ENCODE measurements at regions not wholly inside any gene's neighbourhood (a gene's known extent, or its start where the extent isn't known, plus 50 kb on each side); places are given as distances from the start of the nearest gene placed in this dataset.

GRCh38 chr12:19623751-19624399 lies 184.6 kb downstream of the AEBP2 start:
- no peak for TF ChIP-seq BACH2 (CRISPR knock-in tag; IDR thresholded peaks at IDR 0.05; ENCODE audit: borderline replicate concordance)
- TF ChIP-seq ZNF565 (CRISPR knock-in tag; conservative IDR thresholded peaks at IDR 0.05; ENCODE audit: low read depth), result no peak
- no peak for TF ChIP-seq CSDC2 (CRISPR knock-in tag; IDR thresholded peaks at IDR 0.05)
- TF ChIP-seq RARB (CRISPR knock-in tag; IDR thresholded peaks at IDR 0.05), result no peak
- no peak for TF ChIP-seq ESRRG (CRISPR knock-in tag; IDR thresholded peaks at IDR 0.05)
- no peak for TF ChIP-seq POU6F1 (CRISPR knock-in tag; IDR thresholded peaks at IDR 0.05; ENCODE audit: borderline replicate concordance, low read depth)
- no peak for TF ChIP-seq TCF4 (CRISPR knock-in tag; IDR thresholded peaks at IDR 0.05; ENCODE audit: borderline replicate concordance)
- TF ChIP-seq GLIS3 (CRISPR knock-in tag; IDR thresholded peaks at IDR 0.05), result no peak
- no peak for TF ChIP-seq ISL1 (CRISPR knock-in tag; IDR thresholded peaks at IDR 0.05)
- no peak for TF ChIP-seq PATZ1 (CRISPR knock-in tag; IDR thresholded peaks at IDR 0.05; ENCODE audit: borderline replicate concordance)
- TF ChIP-seq ZNF8 (CRISPR knock-in tag; IDR thresholded peaks at IDR 0.05), result no peak
- TF ChIP-seq CSRNP3 (CRISPR knock-in tag; IDR thresholded peaks at IDR 0.05), result no peak
- TF ChIP-seq CREB5 (CRISPR knock-in tag; IDR thresholded peaks at IDR 0.05; ENCODE audit: low read depth), result no peak
- TF ChIP-seq TOX (CRISPR knock-in tag; IDR thresholded peaks at IDR 0.05; ENCODE audit: borderline replicate concordance), result no peak
- no peak for ATAC-seq

GRCh38 chr12:19624491-19624890 lies 185.2 kb downstream of the AEBP2 start:
- no peak for TF ChIP-seq SNAI2 (CRISPR knock-in tag; IDR thresholded peaks at IDR 0.05)
- TF ChIP-seq CSDC2 (CRISPR knock-in tag; IDR thresholded peaks at IDR 0.05), result no peak
- no peak for TF ChIP-seq ARNTL (CRISPR knock-in tag; IDR thresholded peaks at IDR 0.05; ENCODE audit: borderline replicate concordance, low read depth)
- TF ChIP-seq BACH2 (CRISPR knock-in tag; IDR thresholded peaks at IDR 0.05; ENCODE audit: borderline replicate concordance), result no peak
- no peak for TF ChIP-seq ZNF8 (CRISPR knock-in tag; IDR thresholded peaks at IDR 0.05)
- no peak for TF ChIP-seq GLIS3 (CRISPR knock-in tag; IDR thresholded peaks at IDR 0.05)
- no peak for TF ChIP-seq ZNF565 (CRISPR knock-in tag; conservative IDR thresholded peaks at IDR 0.05; ENCODE audit: low read depth)
- TF ChIP-seq ISL1 (CRISPR knock-in tag; IDR thresholded peaks at IDR 0.05), result no peak
- TF ChIP-seq CREB5 (CRISPR knock-in tag; IDR thresholded peaks at IDR 0.05; ENCODE audit: low read depth), result no peak
- no peak for TF ChIP-seq ZFP3 (CRISPR knock-in tag; IDR thresholded peaks at IDR 0.05)
- TF ChIP-seq ESRRG (CRISPR knock-in tag; IDR thresholded peaks at IDR 0.05), result no peak
- TF ChIP-seq ZC3H10 (CRISPR knock-in tag; IDR thresholded peaks at IDR 0.05), result no peak
- no peak for TF ChIP-seq PATZ1 (CRISPR knock-in tag; IDR thresholded peaks at IDR 0.05; ENCODE audit: borderline replicate concordance)
- no peak for TF ChIP-seq CSRNP3 (CRISPR knock-in tag; IDR thresholded peaks at IDR 0.05)
- TF ChIP-seq TOX (CRISPR knock-in tag; IDR thresholded peaks at IDR 0.05; ENCODE audit: borderline replicate concordance), result no peak
- no peak for TF ChIP-seq PPARA (CRISPR knock-in tag; IDR thresholded peaks at IDR 0.05; ENCODE audit: borderline replicate concordance)
- no peak for TF ChIP-seq POU6F1 (CRISPR knock-in tag; IDR thresholded peaks at IDR 0.05; ENCODE audit: borderline replicate concordance, low read depth)
- TF ChIP-seq TSHZ2 (CRISPR knock-in tag; IDR thresholded peaks at IDR 0.05), result no peak
- no peak for TF ChIP-seq ZFP30 (CRISPR knock-in tag; IDR thresholded peaks at IDR 0.05)
- TF ChIP-seq ZNF70 (CRISPR knock-in tag; IDR thresholded peaks at IDR 0.05), result no peak
- no peak for ATAC-seq

Data from SK-N-SH treated with all-trans-retinoic acid at 6 μM for 48 hours (cell line).